A204.1 (cell line): ENCODE measurements at regions not wholly inside any gene's neighbourhood (a gene's known extent, or its start where the extent isn't known, plus 50 kb on each side); places are given as distances from the start of the nearest gene placed in this dataset.

Source experiments
- FAIRE-seq: peaks from 2 replicates; lab custom pipeline; 2012; peaks lifted over from hg19 to GRCh38; lab: Jason Lieb, UNC

DNA sequence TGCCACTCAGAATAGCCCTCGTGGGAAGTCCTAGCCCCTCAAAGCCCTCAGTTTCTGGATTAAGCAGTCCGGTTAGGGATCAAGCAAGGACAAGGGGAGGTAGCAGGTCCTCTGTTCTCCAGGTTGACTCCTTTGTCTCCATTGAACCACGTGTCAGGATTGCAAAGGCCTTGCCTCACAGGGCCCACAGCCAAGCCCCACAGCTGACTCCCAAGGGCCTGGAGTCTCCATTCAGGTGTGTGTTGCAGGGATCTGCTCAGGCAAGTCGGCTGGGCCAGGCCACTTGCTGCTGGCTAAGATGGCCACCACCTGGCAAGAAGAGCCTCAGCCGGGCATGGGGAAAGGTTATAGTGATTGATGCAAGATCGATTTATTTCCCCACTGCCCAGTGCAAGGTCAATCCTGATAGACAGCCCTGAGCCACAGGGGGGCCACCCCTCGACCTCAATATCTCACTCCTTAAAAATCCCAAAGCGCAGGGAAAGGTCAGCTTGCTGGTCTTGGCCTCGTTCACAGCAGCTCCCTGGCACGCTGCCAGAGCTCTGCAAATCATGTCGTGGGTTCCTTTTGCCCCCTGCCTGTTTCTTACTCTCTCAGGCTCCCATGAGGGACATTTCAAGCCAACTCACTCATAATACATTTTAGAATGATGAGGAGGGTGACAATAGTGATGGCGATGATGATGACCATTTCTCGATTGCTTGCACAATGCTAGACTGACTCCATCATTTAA lies 75.9 kb downstream of the EDN3 start:
- no peak for FAIRE-seq

DNA sequence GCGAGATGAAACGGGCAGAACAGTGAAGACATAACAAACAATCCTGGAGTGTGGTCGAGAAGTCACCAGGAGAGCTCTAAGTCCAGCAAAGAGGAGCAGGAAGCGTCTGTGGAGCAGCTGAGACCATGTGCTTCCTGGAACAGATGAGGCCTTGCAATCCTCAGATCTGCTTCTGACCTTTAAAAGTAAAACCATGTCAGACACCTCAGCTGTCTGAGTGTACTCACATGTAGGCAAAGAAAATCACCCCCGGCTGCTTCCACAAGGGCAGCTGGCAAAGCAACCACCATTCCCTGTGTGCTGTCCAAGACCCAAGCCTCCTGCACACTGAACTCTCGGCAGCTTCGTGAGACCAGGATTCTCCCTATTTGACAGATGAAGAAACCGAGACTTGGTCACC lies 76.6 kb downstream of the EDN3 start:
- FAIRE-seq, result no peak

DNA sequence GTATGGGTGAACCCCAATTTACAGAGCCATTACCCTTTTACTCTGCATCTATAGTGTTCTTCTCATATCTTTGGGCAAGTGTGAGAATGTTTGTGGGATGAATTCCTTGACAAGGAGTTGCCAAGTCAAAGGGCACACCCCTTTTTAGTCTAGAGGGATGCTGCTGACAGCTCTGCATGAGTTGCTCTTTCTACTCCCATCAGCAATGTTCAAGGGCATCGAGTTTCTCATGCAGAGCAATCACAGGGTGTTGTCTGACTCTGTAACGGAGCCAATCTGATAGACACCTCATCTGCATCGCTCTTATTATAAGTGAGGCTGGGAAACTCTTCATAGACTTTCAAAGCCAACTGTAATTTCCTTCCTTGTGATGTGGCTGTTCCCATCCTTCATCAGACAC lies 77.4 kb downstream of the EDN3 start:
- no peak for FAIRE-seq

DNA sequence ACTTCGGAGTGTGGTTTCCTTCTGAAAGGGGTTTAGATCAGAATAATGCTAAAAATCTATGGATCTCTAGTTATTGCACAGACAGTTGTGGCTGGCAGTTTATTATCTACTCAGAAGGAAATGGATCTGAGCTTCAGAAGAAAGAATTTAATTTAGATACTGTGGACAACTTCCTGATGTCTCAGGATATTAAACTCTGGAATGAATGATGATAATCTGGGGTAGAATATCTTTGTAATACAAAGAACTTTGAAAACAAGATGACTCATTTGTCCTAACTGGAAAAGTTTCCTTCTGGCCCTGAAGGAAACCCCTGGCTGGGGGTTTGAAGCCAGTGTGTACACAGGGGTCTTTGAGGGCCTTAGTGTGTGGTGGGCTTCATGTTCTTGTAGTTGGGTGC lies 78.0 kb downstream of the EDN3 start:
- FAIRE-seq, result no peak

DNA sequence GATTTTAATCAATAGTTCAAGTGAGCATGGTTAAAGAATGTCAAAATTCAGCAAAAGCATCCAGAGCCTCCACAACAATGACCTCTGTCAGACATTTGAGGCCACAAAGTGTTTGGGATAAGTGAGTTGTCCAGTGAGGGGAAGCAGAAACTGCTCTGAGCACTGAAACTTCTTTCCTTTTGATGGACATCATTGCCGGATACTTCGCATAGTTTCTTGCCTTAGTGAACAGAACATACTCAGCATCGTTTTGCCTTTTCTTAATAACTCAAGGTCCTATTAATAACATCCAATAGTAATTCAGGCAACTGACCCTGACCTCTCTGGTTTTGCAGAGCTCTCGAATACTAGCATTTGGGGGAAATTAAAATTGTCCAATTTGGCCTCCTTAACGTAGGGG lies 78.6 kb downstream of the EDN3 start:
- no peak for FAIRE-seq

DNA sequence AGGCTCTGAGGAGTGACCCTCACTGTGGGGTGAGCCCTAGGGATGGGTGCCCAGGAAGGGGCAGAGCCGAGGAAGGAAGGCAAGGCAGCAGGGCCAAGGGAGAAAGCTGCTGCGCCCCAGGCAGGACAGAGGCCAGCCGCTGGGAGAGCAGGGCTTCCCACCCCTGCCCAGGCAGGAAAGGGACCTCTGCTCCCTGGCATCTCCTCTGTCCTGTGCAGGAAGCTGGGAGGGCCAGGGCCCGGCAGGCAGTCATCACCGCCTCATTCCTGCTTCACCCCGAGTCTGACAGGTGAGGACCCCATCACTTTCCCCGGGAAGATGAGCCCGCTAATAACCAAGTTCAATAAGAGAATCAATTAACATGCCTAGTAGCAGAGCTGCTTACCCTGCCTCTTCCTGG lies 81.3 kb downstream of the EDN3 start:
- no peak for FAIRE-seq

DNA sequence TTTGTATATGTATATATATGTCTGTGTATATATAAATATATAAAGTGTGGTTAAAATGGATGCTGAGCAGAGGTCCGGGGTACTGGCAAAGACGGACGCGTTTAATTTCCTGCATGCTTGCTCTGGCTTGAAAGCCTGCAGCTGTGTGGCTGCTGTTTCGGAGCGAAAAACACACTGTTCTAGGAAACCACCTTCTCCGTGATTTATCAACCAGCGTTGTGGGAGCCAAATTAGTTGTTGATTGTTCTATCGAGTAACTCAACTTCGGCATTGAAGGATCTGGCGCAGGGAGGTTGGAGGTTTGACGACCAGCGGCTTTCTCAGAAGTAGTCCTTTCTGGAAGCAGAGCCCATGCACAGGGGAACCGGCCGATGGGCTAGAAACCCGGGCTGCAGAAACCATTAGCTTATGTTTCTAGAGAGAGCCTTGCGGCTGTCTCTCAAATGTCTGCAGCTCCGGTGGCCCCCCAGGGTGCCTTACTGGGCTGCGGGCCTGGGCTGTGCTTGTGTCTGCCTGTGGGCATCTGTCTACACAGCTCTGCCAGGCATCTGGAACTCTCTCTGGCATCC lies 81.8 kb downstream of the EDN3 start:
- FAIRE-seq, result no peak

DNA sequence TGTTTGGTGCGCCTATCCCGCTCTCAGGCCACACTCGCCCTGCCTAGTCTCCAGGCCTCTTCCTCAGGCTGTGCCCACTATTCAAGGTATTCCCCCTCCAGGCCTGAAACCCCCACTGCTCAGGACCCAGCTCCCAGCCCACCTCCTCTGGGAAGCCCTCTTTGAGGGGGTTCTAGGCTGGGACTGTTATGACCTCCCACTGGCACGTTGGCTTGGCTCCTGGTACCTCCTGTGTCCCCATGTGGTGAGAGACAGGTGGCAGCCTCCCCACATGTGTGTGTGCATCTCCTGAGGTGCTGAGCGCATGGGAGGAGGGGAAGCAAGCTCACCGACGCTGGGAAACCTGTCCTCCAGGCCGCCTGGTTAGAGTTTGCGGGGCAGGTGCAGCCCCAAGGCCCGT lies 82.5 kb downstream of the EDN3 start:
- FAIRE-seq, result no peak

DNA sequence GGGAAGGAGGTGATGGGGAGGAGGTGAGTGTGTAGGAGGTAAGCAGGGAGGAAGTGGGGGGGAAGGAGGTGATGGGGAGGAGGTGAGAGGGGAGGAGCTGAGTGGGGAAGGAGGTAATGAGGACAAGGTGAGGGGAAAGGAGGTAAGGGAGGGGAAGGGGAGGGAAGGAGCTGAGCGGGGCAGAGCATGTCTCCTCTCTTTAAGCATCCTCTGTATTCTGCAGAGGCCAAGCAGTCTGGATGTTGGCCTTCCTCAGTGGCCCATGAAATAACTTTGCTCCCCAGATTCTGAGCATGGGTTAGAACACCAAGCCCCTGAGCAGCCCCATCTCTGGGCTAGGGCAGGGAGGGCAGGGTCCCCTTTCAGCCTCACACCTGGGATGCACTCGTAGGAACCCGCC lies 84.6 kb downstream of the EDN3 start:
- no peak for FAIRE-seq

DNA sequence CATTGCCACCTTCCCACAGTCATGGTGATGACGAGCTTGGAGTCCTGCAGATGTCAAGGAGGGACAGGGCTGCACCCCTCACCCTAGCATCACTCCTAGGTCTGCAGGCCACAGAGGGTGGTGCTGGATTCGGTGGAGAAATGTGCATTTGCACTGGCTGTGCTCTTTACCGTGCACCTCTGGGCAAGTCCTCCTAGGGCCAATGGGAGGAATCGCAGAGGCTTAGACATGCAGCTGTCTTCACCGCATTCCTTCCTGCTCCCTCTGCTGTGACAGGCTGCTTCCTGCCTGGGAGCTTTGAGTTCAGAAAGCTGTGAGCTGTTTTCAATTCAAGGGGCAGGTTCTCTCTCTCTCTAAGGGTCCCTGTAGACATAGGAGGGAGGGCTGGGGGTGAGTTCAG lies 85.1 kb downstream of the EDN3 start:
- no peak for FAIRE-seq

DNA sequence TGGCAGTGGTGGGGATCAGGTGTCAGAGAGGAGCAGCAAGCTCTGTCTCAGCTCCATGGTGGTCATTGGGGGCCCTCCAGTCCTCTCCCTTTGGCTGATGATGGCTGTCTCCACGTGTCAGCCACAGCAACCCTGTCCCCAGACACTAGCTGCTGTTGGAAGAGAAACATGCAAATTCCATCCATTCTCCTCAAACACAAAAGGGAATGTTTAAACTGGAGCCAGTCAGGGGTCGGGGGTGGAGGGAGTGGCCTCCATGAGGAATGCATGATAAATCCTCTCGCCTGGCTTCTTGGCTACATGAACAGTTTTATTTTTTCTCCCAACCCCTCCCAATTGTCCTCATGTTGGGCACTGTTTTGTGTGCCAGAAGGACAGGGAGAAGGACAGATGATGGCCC lies 86.4 kb downstream of the EDN3 start:
- no peak for FAIRE-seq

DNA sequence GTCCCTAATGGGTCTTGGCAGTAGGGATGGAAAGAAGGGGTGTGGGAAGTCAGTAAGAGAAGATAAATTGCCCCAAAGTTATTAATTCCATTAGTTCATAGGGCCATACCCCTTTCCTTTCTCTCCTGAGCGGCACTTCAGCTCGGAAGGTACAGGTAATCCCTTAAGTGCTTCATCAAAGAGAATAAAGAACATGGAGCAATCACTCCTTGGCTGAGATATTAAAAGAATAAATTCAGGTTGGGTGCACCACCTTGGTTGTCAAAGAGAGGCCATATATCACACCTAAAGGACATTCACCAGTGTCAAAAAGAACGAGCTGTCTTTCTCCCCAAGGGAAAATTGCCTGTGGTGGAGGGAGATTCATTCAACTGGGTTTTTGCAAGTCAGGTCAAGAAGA lies 87.5 kb downstream of the EDN3 start:
- FAIRE-seq, result no peak

DNA sequence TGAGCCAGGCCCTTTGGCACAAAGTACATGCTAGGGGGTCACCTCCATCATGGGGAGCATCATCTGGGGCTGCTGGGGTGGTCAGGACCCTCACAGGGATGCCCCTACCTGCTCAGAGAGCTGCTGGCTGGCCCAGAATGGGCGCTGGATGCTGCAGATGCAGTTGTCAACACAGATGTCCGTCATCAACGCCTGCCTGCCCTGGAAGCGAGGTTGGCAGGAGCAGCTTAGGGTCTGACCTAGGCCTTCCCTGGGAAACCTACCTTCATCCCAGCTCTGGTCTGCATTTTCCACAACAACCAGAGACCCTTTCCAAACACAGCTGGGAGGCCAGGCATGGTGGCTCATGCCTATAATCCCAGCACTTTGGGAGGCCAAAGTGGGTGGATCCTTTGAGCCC lies 88.0 kb downstream of the EDN3 start:
- FAIRE-seq, result no peak

DNA sequence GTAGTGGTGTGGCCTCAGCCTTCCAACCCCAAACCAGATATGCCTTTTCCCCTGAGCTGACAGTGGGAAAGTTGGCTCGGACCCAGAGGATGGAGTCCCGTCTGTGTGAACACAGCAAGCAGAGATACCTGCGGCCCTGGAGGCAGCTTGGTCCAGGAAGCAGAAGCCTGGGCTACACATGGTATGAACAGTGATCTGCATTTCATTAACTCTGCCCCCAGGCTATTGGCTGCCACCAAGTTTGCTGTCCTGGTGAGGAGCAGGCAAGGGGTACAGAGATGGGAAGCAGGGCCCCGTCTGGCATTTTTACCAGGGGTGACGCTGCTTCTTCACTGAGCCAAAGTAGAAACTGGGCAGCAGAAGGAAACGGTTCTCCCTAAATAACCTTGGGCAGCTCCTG lies 90.0 kb downstream of the EDN3 start:
- no peak for FAIRE-seq

DNA sequence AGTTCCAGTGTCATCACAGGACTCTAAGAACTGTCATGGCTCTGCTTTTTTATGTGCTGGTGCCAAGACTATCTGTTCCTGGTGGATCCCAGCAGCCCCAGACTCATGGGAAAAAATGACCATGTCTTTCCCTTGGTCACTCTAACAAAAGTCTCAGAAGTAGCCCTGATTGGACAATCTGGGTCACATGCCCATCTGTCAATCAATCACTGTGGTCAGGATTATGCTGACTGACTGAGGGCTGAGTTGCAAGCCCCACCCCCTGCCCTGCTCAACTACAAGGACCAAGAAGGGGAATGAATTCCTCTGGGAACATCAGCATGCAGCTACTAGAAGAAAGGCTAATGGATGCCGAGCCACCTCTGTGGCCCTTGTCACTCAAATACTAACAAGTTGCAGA lies 91.6 kb downstream of the EDN3 start:
- FAIRE-seq, result no peak

DNA sequence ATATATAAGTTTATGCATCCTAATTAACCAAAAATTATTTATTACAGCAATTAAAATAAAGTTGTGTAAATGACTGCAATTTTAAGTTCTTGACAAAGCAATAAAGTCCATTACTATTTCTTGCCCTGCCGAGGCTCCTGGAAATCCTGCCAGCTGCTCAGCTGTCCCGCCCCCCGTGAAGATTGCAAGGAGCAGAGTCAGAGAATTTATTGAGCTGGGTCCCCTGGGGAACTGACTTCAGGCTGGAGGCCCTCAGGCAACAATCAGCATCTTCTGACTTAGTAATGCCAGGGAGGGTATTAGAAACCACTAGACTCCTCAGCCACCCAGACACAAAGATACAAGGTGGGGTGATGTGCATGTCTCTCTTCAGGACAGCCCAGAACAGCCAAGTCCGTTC lies 92.3 kb downstream of the EDN3 start:
- no peak for FAIRE-seq

DNA sequence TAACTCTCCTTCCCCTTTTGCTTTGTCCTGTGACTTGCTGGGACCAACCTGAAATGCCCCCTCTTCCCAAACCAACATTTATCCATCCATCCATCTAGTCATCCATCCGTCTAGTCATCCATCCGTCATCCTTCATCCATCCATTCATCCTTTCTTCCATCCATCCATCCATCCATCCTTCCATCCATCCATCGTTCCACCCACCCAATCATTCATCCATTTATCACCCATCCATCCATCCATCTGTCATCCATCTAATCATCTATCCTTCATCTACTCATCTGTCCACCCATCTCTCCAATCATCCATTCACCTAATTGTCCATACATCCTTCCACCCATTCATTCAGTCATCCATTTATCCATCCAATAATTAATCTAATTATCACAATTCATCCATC lies 92.7 kb downstream of the EDN3 start:
- FAIRE-seq, result no peak

DNA sequence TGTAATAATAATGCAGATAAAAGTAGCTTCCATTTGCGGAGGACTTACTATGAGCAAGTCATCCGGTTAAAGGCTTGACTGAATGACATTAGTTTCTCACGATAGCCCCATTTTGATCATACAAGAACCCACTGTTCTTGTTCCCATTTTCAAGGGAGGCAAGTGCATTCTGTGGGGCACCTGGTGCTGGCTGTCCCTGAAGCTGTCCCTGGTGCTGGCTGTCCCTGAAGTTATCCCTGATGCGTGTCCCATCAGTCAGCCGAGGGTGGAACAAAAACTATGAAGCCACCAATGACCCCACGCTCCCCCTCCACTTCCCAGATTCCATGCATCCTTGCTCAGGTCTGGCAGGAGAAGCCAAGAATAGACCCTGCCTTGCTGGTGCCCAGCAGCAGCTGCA lies 95.3 kb downstream of the EDN3 start:
- no peak for FAIRE-seq

DNA sequence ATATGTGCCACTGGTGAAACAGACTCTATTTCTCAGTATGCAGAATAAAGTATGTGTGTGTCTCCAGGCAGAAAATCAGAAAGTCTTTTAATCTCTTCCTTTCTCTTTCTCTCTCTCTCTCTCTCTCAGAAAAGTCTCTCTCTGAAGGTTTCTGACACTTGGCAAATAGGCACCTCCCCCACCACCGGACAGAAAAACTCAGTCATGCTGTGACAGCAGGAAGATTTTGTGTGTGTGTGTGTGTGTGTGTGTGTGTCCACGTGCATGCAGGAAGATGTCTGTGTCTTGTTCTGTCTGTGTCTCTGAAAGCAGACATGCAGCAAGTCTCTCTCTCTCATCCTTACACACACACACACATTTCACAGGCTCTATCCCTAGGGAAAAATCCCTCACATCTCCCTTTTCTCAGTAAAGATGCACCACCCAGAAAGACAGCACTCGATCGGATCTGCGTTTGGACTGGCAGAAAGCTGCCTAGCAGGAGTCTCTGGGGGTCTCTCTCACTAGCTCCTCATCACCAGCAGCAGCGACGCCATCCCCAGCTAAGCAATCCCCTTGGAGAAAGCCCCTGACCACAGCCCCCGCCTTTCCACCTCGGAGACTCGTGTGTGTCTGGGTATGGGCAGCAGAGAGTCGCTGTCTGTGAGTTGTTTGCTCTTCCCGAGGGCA lies 98.3 kb downstream of the EDN3 start:
- FAIRE-seq, result no peak

DNA sequence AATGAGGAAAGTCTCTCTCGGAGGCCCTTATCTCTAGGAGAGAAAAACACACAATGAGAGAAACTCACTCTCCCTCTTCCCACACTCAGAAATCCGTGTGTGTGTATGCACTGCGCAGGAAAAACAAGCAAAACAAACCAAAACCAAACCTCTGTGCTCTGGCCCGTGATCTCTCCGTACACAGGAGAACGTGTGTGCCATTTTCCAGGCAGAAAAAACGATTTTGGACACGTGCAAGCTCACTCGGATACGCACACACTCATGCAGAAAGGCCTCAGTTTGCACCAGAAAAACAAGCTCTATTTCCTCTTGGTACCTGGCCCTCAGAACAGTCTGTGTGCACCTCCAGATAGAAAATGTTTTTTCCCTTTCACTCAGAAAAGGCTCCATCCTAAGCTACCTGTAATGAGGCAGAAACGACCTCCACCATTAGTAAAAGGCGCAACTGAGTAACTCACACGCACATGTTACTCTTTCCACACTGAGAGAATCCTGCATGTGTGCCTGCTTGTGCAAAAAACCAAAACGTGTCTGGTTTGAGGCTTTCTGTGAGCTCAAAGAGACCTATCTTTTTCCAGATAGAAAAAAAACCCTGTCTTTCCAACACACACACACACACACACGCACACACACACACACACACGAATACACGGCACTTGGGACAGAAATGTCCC lies 99.2 kb downstream of the EDN3 start:
- FAIRE-seq, result no peak

DNA sequence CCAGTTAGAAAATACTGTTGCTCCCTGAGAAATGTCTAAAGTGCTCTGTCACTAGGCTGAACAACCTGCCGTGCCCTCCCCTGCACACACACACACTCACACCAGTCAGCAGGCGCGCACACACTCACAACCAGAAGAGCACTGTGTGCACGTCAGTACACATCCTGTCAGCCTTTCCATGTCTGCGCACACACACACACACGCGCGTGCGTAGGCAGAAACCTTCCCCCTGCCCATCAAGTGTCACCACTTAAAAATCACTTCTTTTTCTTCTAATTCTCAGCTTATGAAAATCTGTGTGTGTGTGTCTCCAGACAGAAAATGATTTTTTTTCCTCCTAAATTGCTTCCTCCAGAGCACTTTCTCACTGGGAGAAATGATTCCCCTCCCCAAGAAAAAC lies 100.3 kb downstream of the EDN3 start:
- no peak for FAIRE-seq

DNA sequence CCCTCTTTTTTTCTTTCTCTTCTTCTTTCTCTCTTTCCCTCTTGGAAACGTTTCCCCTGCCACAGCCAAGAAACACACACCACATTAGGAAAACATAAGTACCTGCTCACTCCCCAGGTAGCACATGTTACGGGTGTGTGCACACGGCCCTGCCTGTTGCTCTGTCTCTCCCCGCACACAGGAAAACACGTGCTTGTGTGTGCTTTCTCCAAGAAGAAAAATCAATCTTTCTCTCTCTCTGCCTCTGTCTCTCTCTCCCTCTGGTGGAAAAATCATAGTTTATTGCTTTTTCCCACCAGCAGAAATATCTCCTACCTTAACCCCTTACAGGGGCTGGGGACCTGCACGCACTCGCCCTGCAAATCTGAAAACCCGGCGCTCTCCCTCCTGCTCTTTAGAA lies 102.3 kb downstream of the EDN3 start:
- no peak for FAIRE-seq

DNA sequence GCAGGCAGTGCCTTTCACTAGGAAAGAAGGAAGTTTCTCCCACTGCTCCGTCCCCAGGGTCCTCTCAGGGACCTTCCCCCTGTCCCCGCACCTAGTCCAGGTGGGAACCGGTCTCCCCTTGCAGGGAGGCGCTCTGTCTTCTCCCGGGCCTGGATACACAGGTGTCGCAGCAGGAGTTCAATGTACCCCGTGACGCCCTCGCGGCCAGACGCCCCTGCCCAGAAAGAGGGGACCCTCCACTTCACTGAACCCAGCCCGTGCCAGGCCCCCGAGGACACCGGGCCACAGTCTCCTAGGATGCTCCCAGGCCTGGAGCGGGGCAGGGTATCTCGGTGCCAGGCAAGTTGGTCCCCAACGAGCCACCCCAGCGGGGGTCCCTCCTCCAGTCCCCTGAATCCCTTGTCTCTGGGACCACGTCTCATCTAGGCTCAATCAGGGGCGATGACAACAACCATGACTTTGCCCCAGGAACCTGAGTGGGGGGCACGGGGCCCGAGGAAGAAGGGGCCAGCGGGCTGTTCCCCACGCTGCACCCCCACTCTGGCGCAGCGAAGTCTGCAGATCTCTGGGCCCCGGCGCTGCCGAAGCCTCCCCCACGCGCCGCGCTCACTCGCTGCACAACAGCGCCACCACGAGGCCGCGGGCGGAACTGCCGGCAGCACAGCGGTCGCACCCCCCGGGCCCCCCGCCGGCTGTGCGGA lies 103.0 kb downstream of the EDN3 start:
- no peak for FAIRE-seq
